HepG2 (cell line): ENCODE measurements at regions not wholly inside any gene's neighbourhood (a gene's known extent, or its start where the extent isn't known, plus 50 kb on each side); places are given as distances from the start of the nearest gene placed in this dataset.

Experiments
- KAT8 ChIP-seq: IDR thresholded peaks from 2 replicates; pipeline ENCODE4 v1.6.1; 2016; ENCODE audit warnings: missing genetic modification reagents, missing compliant biosample characterization
- MAZ ChIP-seq, 2 experiments: sonication (generic) in 1 of 2; formaldehyde crosslinking in 1 of 2; IDR thresholded peaks; 2 replicates each; pipeline versions ENCODE4 v1.5.0 to v1.6.1; 2012 to 2020; ENCODE audit warnings: low read depth in 2 of 2, mild to moderate bottlenecking in 2 of 2, borderline replicate concordance in 1 of 2, improper control_type of control experiment in 1 of 2, low read length in 1 of 2, missing genetic modification reagents in 1 of 2, moderate library complexity in 1 of 2
- RNF2 ChIP-seq: fragments of 450-650 bp; conservative IDR thresholded peaks from 2 replicates; pipeline ENCODE4 v1.6.1; 2016; ENCODE audit warnings: low read depth
- SRF ChIP-seq: IDR thresholded peaks from 2 replicates; pipeline ENCODE4 v1.6.1; 2011; ENCODE audit warnings: mild to moderate bottlenecking, low read depth, low read length, moderate library complexity
- SRSF1 ChIP-seq: fragments of 200-400 bp; formaldehyde crosslinking; optimal IDR thresholded peaks from 2 replicates; pipeline ENCODE3; 2017; ENCODE audit warnings: mild to moderate bottlenecking, low read depth, low read length, moderate library complexity
- ZNF224 ChIP-seq: sonication (generic); formaldehyde crosslinking; IDR thresholded peaks from 2 replicates; pipeline ENCODE4 v1.5.0; 2020; ENCODE audit warnings: mild to moderate bottlenecking, missing genetic modification reagents

DNA sequence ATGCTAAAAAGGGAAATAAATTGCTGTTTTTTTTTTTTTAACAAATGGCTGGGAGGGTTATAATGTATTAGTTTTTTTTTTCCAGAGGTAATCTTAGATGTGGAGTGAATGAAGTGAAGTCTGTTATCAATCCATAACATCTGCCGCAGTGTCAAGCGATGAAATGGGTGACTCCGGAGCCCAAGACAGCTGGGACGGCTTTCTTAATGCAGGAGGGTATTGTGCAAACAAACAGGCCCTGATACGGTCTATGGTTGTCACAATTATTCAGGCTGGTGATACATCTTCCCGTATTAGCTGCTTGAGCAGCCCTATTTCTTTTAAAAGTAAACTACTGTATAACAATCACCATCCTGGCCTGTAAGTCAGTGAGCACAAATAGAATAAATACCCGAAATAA is 1231.2 kb downstream of the GATA3 start:
- TF ChIP-seq SRF: no peak
- TF ChIP-seq RNF2: no peak
- TF ChIP-seq SRSF1: no peak
- TF ChIP-seq ZNF224: no peak
- TF ChIP-seq KAT8 (CRISPR knock-in tag): no peak
- TF ChIP-seq MAZ (IDR thresholded peaks at IDR 0.05; ENCODE audit: borderline replicate concordance, low read depth, low read length): no peak
- TF ChIP-seq MAZ (CRISPR knock-in tag; IDR thresholded peaks at IDR 0.05; ENCODE audit: low read depth): no peak
